Stimulated activated CD8-positive, alpha-beta memory T cell treated with anti-CD3 and anti-CD28 coated beads, Interleukin-7, amount 100 ng/mL, for 48 hours (primary cell): ENCODE measurements at regions not wholly inside any gene's neighbourhood (a gene's known extent, or its start where the extent isn't known, plus 50 kb on each side); places are given as distances from the start of the nearest gene placed in this dataset.

Experiments
- DNase-seq, 2 donors: peaks; one replicate each; pipeline ENCODE4 v3.0.0-alpha.2; 2020; ENCODE audit warnings: low read depth in 1 of 2; ENCODE audit errors: extremely low read depth in 1 of 2

GRCh38 chr3:94935738-94936580 is 873.1 kb downstream of the NSUN3 start:
- DNase-seq = no peak

- no peak for DNase-seq
Measured at GRCh38 chr3:94937980-94938379, 875.1 kb downstream of the NSUN3 start.

- DNase-seq = no peak
Measured at GRCh38 chr3:94946683-94947082, 883.8 kb downstream of the NSUN3 start.

- no peak for DNase-seq
Measured at GRCh38 chr3:94961423-94962100, 898.7 kb downstream of the NSUN3 start.

- DNase-seq = no peak
Measured at GRCh38 chr3:94965867-94966475, 903.1 kb downstream of the NSUN3 start.

- DNase-seq = no peak
Measured at GRCh38 chr3:94967196-94967595, 904.3 kb downstream of the NSUN3 start.

GRCh38 chr3:94968519-94968918 is 905.7 kb downstream of the NSUN3 start:
- no peak for DNase-seq

- no peak for DNase-seq
Measured at GRCh38 chr3:94972066-94972465, 909.2 kb downstream of the NSUN3 start.

GRCh38 chr3:94978084-94978483 is 915.2 kb downstream of the NSUN3 start:
- DNase-seq = no peak

- no peak for DNase-seq
Measured at GRCh38 chr3:94985778-94986177, 922.9 kb downstream of the NSUN3 start.

- DNase-seq = no peak
Measured at GRCh38 chr3:94990952-94991705, 928.3 kb downstream of the NSUN3 start.

GRCh38 chr3:94996743-94997142 is 933.9 kb downstream of the NSUN3 start:
- no peak for DNase-seq

- DNase-seq = no peak
Measured at GRCh38 chr3:95002438-95003046, 939.7 kb downstream of the NSUN3 start.

- DNase-seq = no peak
Measured at GRCh38 chr3:95028688-95029087, 965.8 kb downstream of the NSUN3 start.

- DNase-seq = no peak
Measured at GRCh38 chr3:95029644-95030043, 966.8 kb downstream of the NSUN3 start.

GRCh38 chr3:95036526-95037021 is 973.7 kb downstream of the NSUN3 start:
- no peak for DNase-seq

- DNase-seq = no peak
Measured at GRCh38 chr3:95037097-95037496, 974.2 kb downstream of the NSUN3 start.

- no peak for DNase-seq
Measured at GRCh38 chr3:95037927-95038326, 975.1 kb downstream of the NSUN3 start.

GRCh38 chr3:95044101-95044500 is 981.2 kb downstream of the NSUN3 start:
- no peak for DNase-seq

GRCh38 chr3:95048564-95048963 is 985.7 kb downstream of the NSUN3 start:
- DNase-seq = no peak

GRCh38 chr3:95049841-95050240 is 987.0 kb downstream of the NSUN3 start:
- no peak for DNase-seq
